GM12878 (cell line): ENCODE measurements at regions not wholly inside any gene's neighbourhood (a gene's known extent, or its start where the extent isn't known, plus 50 kb on each side); places are given as distances from the start of the nearest gene placed in this dataset.

Experiments used
- ATAC-seq: fragments of 200-7000 bp; cut with Tn5 transposase; 3 replicates; pipeline ENCODE4 v1.9.1; 2020; ENCODE audit warnings: mild to moderate bottlenecking, moderate library complexity
- BruUV-seq: library from RNA; stranded (reverse); fragments of 400-500 nt; replicated peaks from 2 replicates; lab custom pipeline; 2021; lab: Mats Ljungman, UMichigan
- CTCF ChIA-PET: fragments of 300-600 bp; sonication (Branson Sonifier 250); formaldehyde crosslinking; extraction: SDS; loops from one replicate; lab custom pipeline; 2021; ENCODE audit warnings: inconsistent platforms; lab: Yijun Ruan, JAX
- POLR2A ChIA-PET: fragments of 350-600 bp; formaldehyde crosslinking; extraction: SDS; loops from one replicate; lab custom pipeline; 2021; ENCODE audit warnings: inconsistent platforms; lab: Charles Lee
- RAD21 ChIA-PET: fragments of 300-600 bp; sonication (Branson Sonifier 250); formaldehyde crosslinking; loops from one replicate; lab custom pipeline; 2023; ENCODE audit warnings: antibody characterized with exemption; ENCODE audit not compliant: unreplicated experiment; lab: Charles Lee
- SMC1A ChIA-PET: fragments of 300-600 bp; sonication (Branson Sonifier 250); formaldehyde crosslinking; loops from one replicate; lab custom pipeline; 2023; ENCODE audit not compliant: unreplicated experiment, uncharacterized antibody; lab: Charles Lee
- DNase-seq: peaks from one replicate; pipeline ENCODE4 v3.0.0-alpha.2; 2011; ENCODE audit warnings: low read depth, low spot score
- FAIRE-seq: peaks from 3 replicates; lab custom pipeline; 2011; peaks lifted over from hg19 to GRCh38; lab: Jason Lieb, UNC
- H2AFZ ChIP-seq: 2 replicates; pipeline ENCODE4 v1.6.0; 2011; ENCODE audit warnings: low read depth, low read length, control low read depth; ENCODE audit not compliant: control insufficient read depth
- H3K27ac ChIP-seq: 2 replicates; pipeline ENCODE4 v1.5.1; 2011; ENCODE audit warnings: control low read depth; ENCODE audit not compliant: control insufficient read depth, insufficient read depth
- H3K27me3 ChIP-seq, 2 experiments: replicated peaks in 1 of 2; 2 replicates each; pipeline versions ENCODE4 v1.6.0 to v1.6.1; 2011; ENCODE audit warnings: low read length in 1 of 2; ENCODE audit not compliant: control insufficient read depth in 2 of 2, insufficient read depth in 2 of 2
- H3K36me3 ChIP-seq, 2 experiments: 2 replicates each; pipeline ENCODE4 v1.5.1; 2011; ENCODE audit warnings: low read length in 1 of 2; ENCODE audit not compliant: control insufficient read depth in 2 of 2, insufficient read depth in 2 of 2
- H3K4me1 ChIP-seq: 2 replicates; pipeline ENCODE4 v1.6.1; 2011; ENCODE audit warnings: mild to moderate bottlenecking, low read length, moderate library complexity, mixed read lengths; ENCODE audit not compliant: control insufficient read depth, insufficient read depth
- H3K4me2 ChIP-seq: 2 replicates; pipeline ENCODE4 v1.6.0; 2011; ENCODE audit warnings: control low read depth; ENCODE audit not compliant: control insufficient read depth, insufficient read depth
- H3K4me3 ChIP-seq: fragments of 200-600 bp; sonication (generic); 2 replicates; pipeline ENCODE4 v1.5.1; 2016
- H3K79me2 ChIP-seq: 2 replicates; pipeline ENCODE4 v1.6.0; 2011; ENCODE audit warnings: low read length; ENCODE audit not compliant: control insufficient read depth, insufficient read depth
- H3K9ac ChIP-seq: 2 replicates; pipeline ENCODE4 v1.8.0; 2011; ENCODE audit warnings: low read length, control low read depth, mixed read lengths; ENCODE audit not compliant: control insufficient read depth, insufficient read depth
- H3K9me3 ChIP-seq: replicated peaks from 3 replicates; pipeline ENCODE4 v1.5.1; 2011; ENCODE audit warnings: mild to moderate bottlenecking, low read length; ENCODE audit not compliant: control insufficient read depth, insufficient read depth
- H4K20me1 ChIP-seq: 2 replicates; pipeline ENCODE4 v1.6.0; 2011; ENCODE audit not compliant: control insufficient read depth, insufficient read depth
- ASH2L ChIP-seq: fragments of 300-600, 200-600 bp; sonication (generic); IDR thresholded peaks from 2 replicates; pipeline ENCODE4 v1.6.1; 2017; ENCODE audit warnings: low read depth, mild to moderate bottlenecking, borderline replicate concordance
- BCL3 ChIP-seq: IDR thresholded peaks from 2 replicates; pipeline ENCODE4 v1.6.1; 2011; ENCODE audit warnings: borderline replicate concordance, low read depth, mild to moderate bottlenecking, moderate library complexity, low read length; ENCODE audit not compliant: insufficient read depth, poor library complexity, severe bottlenecking
- CUX1 ChIP-seq: IDR thresholded peaks from 2 replicates; pipeline ENCODE4 v1.6.1; 2012; ENCODE audit warnings: improper control_type of control experiment, low read depth, low read length; ENCODE audit not compliant: insufficient replicate concordance
- GABPA ChIP-seq: IDR thresholded peaks from 2 replicates; pipeline ENCODE4 v1.6.1; 2014; ENCODE audit warnings: antibody characterized with exemption, low read depth, mild to moderate bottlenecking, inconsistent platforms
- KDM1A ChIP-seq: fragments of 200-600 bp; sonication (generic); IDR thresholded peaks from 2 replicates; pipeline ENCODE4 v1.6.1; 2016; ENCODE audit warnings: borderline replicate concordance
- RFX5 ChIP-seq: IDR thresholded peaks from 2 replicates; pipeline ENCODE4 v1.6.1; 2011; ENCODE audit warnings: low read depth, low read length, improper control_type of control experiment
- SMARCA5 ChIP-seq: fragments of 450-650 bp; IDR thresholded peaks from 2 replicates; pipeline ENCODE4 v1.6.1; 2017; ENCODE audit warnings: mild to moderate bottlenecking
- SPI1 ChIP-seq: IDR thresholded peaks from 2 replicates; pipeline ENCODE4 v1.6.1; 2011; ENCODE audit warnings: low read depth, mild to moderate bottlenecking, low read length, moderate library complexity, borderline replicate concordance; ENCODE audit not compliant: insufficient read depth
- SRF ChIP-seq, 2 experiments: IDR thresholded peaks; 2 replicates each; pipeline ENCODE4 v1.6.1; 2011; ENCODE audit warnings: low read depth in 2 of 2, low read length in 2 of 2, mild to moderate bottlenecking in 1 of 2, moderate library complexity in 1 of 2
- SUZ12 ChIP-seq: fragments of 200-600 bp; sonication (generic); IDR thresholded peaks from one replicate; pipeline ENCODE4 v1.6.1; 2018; ENCODE audit warnings: antibody characterized with exemption, mild to moderate bottlenecking; ENCODE audit not compliant: unreplicated experiment
- TBL1XR1 ChIP-seq: IDR thresholded peaks from 2 replicates; pipeline ENCODE4 v1.6.1; 2012; ENCODE audit warnings: low read depth, low read length, improper control_type of control experiment
- TCF3 ChIP-seq: IDR thresholded peaks from 2 replicates; pipeline ENCODE4 v1.6.1; 2012; ENCODE audit warnings: low read depth, mild to moderate bottlenecking, low read length, borderline replicate concordance; ENCODE audit not compliant: insufficient read depth
- WGBS: methylation state at CpG from one replicate; pipeline ENCODE4 v1.1.6; 2016; ENCODE audit warnings: low lambda C conversion rate; ENCODE audit not compliant: insufficient replicate concordance, insufficient coverage; ENCODE audit errors: missing lambda C conversion rate; 5-methylcytosine and 5-hydroxymethylcytosine counted together
- in situ Hi-C: fragments of 300-500 bp; cut with MboI; formaldehyde crosslinking; loops from 9 replicates; pipeline ENCODE4 v1.14.3; 2018; ENCODE audit warnings: mixed read lengths
- intact Hi-C: fragments of 100-400 bp; cut with micrococcal nuclease; formaldehyde crosslinking; loops from one replicate; pipeline ENCODE4 v1.14.2; 2022; ENCODE audit not compliant: unreplicated experiment
- TF ChIP-seq, protein P1 (sequence below): fragments of 450-650 bp; IDR thresholded peaks from 2 replicates; pipeline ENCODE4 v1.6.1; 2017; ENCODE audit warnings: antibody characterized with exemption, mild to moderate bottlenecking, moderate library complexity

DNA sequence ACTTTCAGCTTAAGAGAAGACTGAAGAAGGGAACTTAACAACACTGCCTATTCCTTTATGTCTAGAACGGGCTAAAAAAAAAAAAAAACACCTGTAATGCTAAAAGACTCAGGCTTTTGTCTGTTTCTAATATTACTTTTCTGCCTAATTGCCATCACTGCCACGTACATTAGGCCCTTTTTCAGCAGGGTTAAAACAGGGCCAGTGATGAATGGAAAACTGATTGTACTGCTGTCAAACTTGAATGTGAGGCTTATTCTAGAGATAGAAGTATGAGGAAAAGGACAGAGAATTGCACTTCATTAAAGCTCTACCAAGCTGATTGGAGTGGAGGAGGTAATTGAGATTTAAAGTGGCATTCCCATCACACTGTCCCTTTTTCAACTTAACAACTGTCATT lies 535.8 kb downstream of the PRKD1 start:
- in situ Hi-C loops: no loop called here
- DNase-seq (no peak), ATAC-seq (no peak)
- no peak overlapping the region for H3K4me3 ChIP-seq
- no peak overlapping the region for H3K27ac ChIP-seq
- H3K9ac ChIP-seq: no peak overlapping the region
- TF ChIP-seq SRF (IDR thresholded peaks at IDR 0.05; ENCODE audit: low read depth in 2 of 2, low read length in 2 of 2) (no peak), RFX5 (no peak), SPI1 (no peak), ASH2L (no peak), KDM1A (no peak), TBL1XR1 (no peak), GABPA (no peak), SMARCA5 (no peak), TCF3 (no peak), SUZ12 (no peak), BCL3 (no peak), CUX1 (no peak)
- TF ChIP-seq, protein P1, sequence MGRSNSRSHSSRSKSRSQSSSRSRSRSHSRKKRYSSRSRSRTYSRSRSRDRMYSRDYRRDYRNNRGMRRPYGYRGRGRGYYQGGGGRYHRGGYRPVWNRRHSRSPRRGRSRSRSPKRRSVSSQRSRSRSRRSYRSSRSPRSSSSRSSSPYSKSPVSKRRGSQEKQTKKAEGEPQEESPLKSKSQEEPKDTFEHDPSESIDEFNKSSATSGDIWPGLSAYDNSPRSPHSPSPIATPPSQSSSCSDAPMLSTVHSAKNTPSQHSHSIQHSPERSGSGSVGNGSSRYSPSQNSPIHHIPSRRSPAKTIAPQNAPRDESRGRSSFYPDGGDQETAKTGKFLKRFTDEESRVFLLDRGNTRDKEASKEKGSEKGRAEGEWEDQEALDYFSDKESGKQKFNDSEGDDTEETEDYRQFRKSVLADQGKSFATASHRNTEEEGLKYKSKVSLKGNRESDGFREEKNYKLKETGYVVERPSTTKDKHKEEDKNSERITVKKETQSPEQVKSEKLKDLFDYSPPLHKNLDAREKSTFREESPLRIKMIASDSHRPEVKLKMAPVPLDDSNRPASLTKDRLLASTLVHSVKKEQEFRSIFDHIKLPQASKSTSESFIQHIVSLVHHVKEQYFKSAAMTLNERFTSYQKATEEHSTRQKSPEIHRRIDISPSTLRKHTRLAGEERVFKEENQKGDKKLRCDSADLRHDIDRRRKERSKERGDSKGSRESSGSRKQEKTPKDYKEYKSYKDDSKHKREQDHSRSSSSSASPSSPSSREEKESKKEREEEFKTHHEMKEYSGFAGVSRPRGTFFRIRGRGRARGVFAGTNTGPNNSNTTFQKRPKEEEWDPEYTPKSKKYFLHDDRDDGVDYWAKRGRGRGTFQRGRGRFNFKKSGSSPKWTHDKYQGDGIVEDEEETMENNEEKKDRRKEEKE: no peak
- TF ChIP-seq, all 136 proteins: peak for 0
- H4K20me1 ChIP-seq: no peaks in the 10 kb centered on the region
- ChIA-PET SMC1A (no interaction called here), POLR2A (no interaction called here), CTCF (no interaction called here), RAD21 (no interaction called here)
- WGBS: 0% methylated on average over 2 of the region's 2 CpGs
- H3K4me1 ChIP-seq: no peaks in the 10 kb centered on the region
- no peaks in the 10 kb centered on the region for H3K79me2 ChIP-seq
- no peaks in the 10 kb centered on the region for H3K9me3 ChIP-seq
- no peak for FAIRE-seq
- intact Hi-C loops: no loop called here
- BruUV-seq: no TSS peak
- H2AFZ ChIP-seq: no peak overlapping the region
- no peak overlapping the region for H3K4me2 ChIP-seq
- no peaks in the 10 kb centered on the region for H3K36me3 ChIP-seq
- H3K27me3 ChIP-seq: no peaks in the 10 kb centered on the region
